Liver (tissue), 3 donors: ENCODE measurements at regions not wholly inside any gene's neighbourhood (a gene's known extent, or its start where the extent isn't known, plus 50 kb on each side); places are given as distances from the start of the nearest gene placed in this dataset.

Experiments
- CTCF ChIP-seq: fragments of 150-350 bp; IDR thresholded peaks from 2 replicates; pipeline ENCODE4 v1.5.1; 2017; ENCODE audit warnings: improper control_type of control experiment, low read depth, low read length; ENCODE audit not compliant: missing input control
- EGR1 ChIP-seq, 2 donors: IDR thresholded peaks; 2 replicates each; pipeline ENCODE4 v1.6.1; 2016 to 2018; ENCODE audit warnings: antibody characterized with exemption in 2 of 2, low read depth in 2 of 2
- FOXA1 ChIP-seq: IDR thresholded peaks from 2 replicates; pipeline ENCODE4 v1.6.1; 2016; ENCODE audit warnings: antibody characterized with exemption
- HNF4G ChIP-seq: IDR thresholded peaks from 2 replicates; pipeline ENCODE4 v1.6.1; 2016; ENCODE audit warnings: antibody characterized with exemption
- JUND ChIP-seq, 2 donors: IDR thresholded peaks; 2 replicates each; pipeline ENCODE4 v1.6.1; 2016; ENCODE audit warnings: antibody characterized with exemption in 2 of 2
- MAX ChIP-seq: IDR thresholded peaks from 2 replicates; pipeline ENCODE4 v1.6.1; 2016; ENCODE audit warnings: antibody characterized with exemption
- RAD21 ChIP-seq, 2 donors: IDR thresholded peaks; 2 replicates each; pipeline ENCODE4 v1.6.1; 2016; ENCODE audit warnings: antibody characterized with exemption in 2 of 2, mild to moderate bottlenecking in 2 of 2
- SP1 ChIP-seq: IDR thresholded peaks from 2 replicates; pipeline ENCODE4 v1.6.1; 2018; ENCODE audit warnings: antibody characterized with exemption, mild to moderate bottlenecking
- TAF1 ChIP-seq: conservative IDR thresholded peaks from 2 replicates; pipeline ENCODE4 v1.6.1; 2016; ENCODE audit warnings: antibody characterized with exemption, mild to moderate bottlenecking
- YY1 ChIP-seq: IDR thresholded peaks from 2 replicates; pipeline ENCODE4 v1.6.1; 2016; ENCODE audit warnings: antibody characterized with exemption, mild to moderate bottlenecking
- donor health status: healthy.
- donor health status: healthy.

GRCh38 chr3:152915695-152916094 lies 80.8 kb downstream of the P2RY1 start:
- TF ChIP-seq FOXA1 (no peak), RAD21 (IDR thresholded peaks at IDR 0.05) (no peak), EGR1 (IDR thresholded peaks at IDR 0.05; ENCODE audit: low read depth in 2 of 2) (no peak), CTCF (no peak), JUND (IDR thresholded peaks at IDR 0.05) (no peak), SP1 (no peak), MAX (no peak), YY1 (no peak), TAF1 (no peak), HNF4G (no peak)
